Left lung (tissue), 4 donors: ENCODE measurements at regions not wholly inside any gene's neighbourhood (a gene's known extent, or its start where the extent isn't known, plus 50 kb on each side); places are given as distances from the start of the nearest gene placed in this dataset.
"Not testable (repeated sequence)": the region's sequence is repeated elsewhere in the genome, so short reads cannot be mapped to it uniquely, and the experiment has no call there.

Source experiments
- ATAC-seq: fragments of 200-7000 bp; cut with Tn5 transposase; one replicate; pipeline ENCODE4 v1.9.1; 2020; ENCODE audit warnings: moderate library complexity
- DNase-seq, 4 donors: peaks; one replicate each; pipeline ENCODE4 v3.0.0-alpha.2; 2013 to 2020
- H3K27ac ChIP-seq, 2 donors: fragments of 200-600 bp; sonication (generic) in 1 of 2; one replicate each; pipeline versions ENCODE4 v1.5.0 to v1.8.0; 2020 to 2021
- H3K27me3 ChIP-seq, 2 donors: fragments of 200-600 bp; sonication (generic) in 1 of 2; one replicate each; pipeline versions ENCODE4 v1.5.0 to v1.8.0; 2020 to 2021
- H3K36me3 ChIP-seq, 2 donors: fragments of 200-600 bp; sonication (generic) in 1 of 2; one replicate each; pipeline versions ENCODE4 v1.5.0 to v1.8.0; 2020 to 2021
- H3K4me1 ChIP-seq, 2 donors: fragments of 200-600 bp; one replicate each; pipeline ENCODE4 v1.8.0; 2021
- H3K4me3 ChIP-seq, 2 donors: fragments of 200-600 bp; sonication (generic) in 1 of 2; one replicate each; pipeline versions ENCODE4 v1.5.0 to v1.8.0; 2020 to 2021; ENCODE audit warnings: mild to moderate bottlenecking in 1 of 2
- H3K9me3 ChIP-seq, 2 donors: fragments of 200-600 bp; sonication (generic) in 1 of 2; one replicate each; pipeline versions ENCODE4 v1.5.0 to v1.8.0; 2020 to 2021
- intact Hi-C, 2 donors: fragments of 100-400 bp; cut with DNase I; formaldehyde crosslinking; loops; one replicate each; pipeline versions ENCODE4 v1.11.2 to v1.14.2; 2022
- TF ChIP-seq, protein P1 (sequence below), 2 donors: fragments of 200-600 bp; sonication (generic) in 1 of 2; IDR thresholded peaks; one replicate each; pipeline versions ENCODE4 v1.5.0 to v1.8.0; 2021; ENCODE audit warnings: antibody characterized with exemption in 2 of 2
- donor health status: DM: no; HTN: yes; CAD: no.
- donor health status: DM: no; HTN: no; CAD: no.

DNA sequence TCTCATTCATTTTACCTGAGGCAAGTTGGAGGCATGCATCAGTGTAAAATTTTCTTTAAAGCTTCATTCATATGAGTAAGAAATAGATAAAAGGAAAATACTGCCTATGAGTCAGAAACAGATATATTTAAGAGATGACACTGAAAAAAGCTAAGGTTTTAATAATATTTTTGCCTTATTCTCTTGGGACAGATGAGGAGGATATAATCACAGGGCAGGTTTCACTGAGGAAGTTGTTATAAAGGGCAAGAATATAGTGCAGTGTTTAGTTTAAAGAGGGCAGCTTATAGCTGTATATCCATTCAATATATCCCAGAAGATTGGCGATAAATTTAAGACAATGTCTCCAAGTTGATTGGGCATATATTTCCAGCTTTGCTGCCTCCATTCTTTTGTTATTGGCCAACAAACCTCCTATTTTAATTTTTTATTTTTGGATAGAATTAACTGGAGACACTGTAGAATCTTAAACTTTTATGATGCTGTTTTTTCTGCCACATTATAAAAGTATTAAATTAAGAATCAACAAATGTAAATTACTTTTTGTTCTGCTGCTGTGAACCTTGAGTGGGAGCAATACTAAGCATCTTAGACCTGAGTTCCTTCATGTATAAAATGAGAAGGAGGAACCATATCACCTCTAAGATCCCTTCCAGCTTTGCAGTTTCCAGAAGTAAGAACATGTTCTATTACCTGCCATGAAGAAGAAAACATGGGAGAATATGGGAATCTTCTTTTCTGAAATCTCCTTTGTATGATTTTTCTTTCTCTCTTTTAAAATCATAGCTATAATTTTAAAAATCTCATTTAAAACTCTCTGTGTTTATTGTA lies 171.6 kb downstream of the S1PR1 start:
- Histone ChIP-seq H3K36me3 (no peaks in the 10 kb centered on the region), H3K4me1 (no peaks in the 10 kb centered on the region), H3K27me3 (no peaks in the 10 kb centered on the region), H3K9me3 (no peaks in the 10 kb centered on the region), H3K27ac (no peak overlapping the region), H3K4me3 (no peak overlapping the region)
- no peak for ATAC-seq
- intact Hi-C loops = no loop called here
- DNase-seq = no peak
- TF ChIP-seq, protein P1, sequence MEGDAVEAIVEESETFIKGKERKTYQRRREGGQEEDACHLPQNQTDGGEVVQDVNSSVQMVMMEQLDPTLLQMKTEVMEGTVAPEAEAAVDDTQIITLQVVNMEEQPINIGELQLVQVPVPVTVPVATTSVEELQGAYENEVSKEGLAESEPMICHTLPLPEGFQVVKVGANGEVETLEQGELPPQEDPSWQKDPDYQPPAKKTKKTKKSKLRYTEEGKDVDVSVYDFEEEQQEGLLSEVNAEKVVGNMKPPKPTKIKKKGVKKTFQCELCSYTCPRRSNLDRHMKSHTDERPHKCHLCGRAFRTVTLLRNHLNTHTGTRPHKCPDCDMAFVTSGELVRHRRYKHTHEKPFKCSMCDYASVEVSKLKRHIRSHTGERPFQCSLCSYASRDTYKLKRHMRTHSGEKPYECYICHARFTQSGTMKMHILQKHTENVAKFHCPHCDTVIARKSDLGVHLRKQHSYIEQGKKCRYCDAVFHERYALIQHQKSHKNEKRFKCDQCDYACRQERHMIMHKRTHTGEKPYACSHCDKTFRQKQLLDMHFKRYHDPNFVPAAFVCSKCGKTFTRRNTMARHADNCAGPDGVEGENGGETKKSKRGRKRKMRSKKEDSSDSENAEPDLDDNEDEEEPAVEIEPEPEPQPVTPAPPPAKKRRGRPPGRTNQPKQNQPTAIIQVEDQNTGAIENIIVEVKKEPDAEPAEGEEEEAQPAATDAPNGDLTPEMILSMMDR (IDR thresholded peaks at IDR 0.05) = no peak

DNA sequence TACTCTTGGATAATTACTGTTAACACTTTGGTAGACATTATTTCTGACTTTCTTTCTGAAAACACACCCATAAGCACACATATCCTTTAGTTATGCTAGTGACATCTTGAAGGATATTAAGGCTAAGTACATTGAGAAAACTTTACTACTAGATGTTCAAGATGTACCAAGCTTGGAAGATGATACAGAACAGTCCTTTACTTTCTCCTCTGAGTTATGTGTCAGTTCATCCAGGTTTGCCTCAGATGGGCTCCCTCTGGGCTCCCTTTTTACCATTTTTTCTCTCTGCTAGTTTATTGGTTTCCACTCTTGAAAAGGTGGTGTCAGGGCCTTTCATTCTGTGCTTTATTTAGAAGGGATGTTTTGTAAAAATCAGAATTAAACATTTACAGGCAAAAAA lies 172.3 kb downstream of the S1PR1 start:
- DNase-seq (no peak), ATAC-seq (no peak)
- Histone ChIP-seq H3K27me3 (no peaks in the 10 kb centered on the region), H3K4me1 (no peaks in the 10 kb centered on the region), H3K9me3 (no peaks in the 10 kb centered on the region), H3K4me3 (no peak overlapping the region), H3K36me3 (no peaks in the 10 kb centered on the region), H3K27ac (no peak overlapping the region)
- intact Hi-C loops = no loop called here
- TF ChIP-seq, protein P1 (IDR thresholded peaks at IDR 0.05) = no peak

DNA sequence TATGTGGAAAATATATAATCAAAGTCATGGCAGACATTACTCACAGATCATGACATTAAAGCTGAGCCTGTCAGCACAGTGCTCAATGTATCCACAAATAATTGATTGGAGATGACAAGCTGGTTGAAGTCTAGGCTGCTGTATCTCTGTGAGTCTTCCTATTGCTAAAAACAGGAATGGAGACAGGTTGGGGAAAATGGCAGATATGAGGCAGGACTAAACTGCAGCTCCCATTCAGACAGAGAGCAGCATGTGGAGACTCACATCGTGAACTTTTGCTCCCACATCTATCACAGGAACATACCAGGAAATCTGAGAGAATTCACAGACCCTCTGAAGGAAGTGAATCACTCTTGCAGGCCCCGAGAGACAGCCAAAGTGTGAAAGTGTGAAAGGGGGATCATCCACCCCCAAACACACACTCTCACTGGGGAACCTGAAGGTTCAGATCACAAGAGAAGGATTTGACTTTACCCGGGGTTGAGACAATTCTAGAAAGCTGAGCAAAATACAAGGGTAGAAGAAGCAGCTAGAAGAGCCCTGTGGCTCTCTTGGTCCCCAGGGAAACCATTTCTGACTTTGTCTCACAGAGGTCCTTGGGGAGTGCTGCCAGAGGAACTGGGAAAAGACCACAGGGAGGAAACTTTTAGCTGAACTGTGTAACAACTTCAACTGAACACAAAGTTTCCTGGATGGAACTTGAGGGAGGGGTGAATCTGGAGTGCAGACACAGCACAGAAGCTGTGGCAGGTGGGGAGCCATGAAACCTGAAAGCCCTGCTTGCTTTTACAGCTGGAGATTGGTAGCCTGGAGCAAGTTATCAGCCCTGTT lies 173.4 kb downstream of the S1PR1 start:
- no peak for DNase-seq
- H3K27me3 ChIP-seq = no peaks in the 10 kb centered on the region
- H3K4me1 ChIP-seq = no peaks in the 10 kb centered on the region
- no peak overlapping the region for H3K4me3 ChIP-seq
- no peak for ATAC-seq
- no peak overlapping the region for H3K27ac ChIP-seq
- intact Hi-C loops = no loop called here
- TF ChIP-seq, protein P1 (IDR thresholded peaks at IDR 0.05) = no peak
- H3K9me3 ChIP-seq = no peaks in the 10 kb centered on the region
- H3K36me3 ChIP-seq = no peaks in the 10 kb centered on the region

DNA sequence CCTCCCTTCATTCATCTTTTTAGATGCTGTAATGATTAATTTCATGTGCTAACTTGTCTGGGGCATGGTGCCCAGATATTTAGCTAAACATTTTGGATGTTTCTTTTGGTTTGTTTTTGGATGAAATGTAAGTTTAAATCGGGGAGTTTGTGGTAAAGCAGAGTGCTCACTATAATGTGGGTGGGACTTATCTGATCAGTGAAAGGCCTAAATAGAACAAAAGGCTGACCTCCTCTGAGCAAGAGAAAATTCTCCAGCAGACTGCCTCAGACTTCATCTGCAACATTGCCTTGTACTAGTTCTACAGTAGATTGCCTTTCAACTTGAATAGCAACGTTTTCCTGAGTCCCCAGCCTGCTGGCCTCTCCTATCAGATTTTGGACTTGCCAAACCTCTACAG lies 183.6 kb downstream of the S1PR1 start:
- DNase-seq (no peak), ATAC-seq (no peak)
- H3K9me3 ChIP-seq = peaks cover 0 to 5% of the 10 kb centered on the region in 2 donors
- no peak overlapping the region for H3K4me3 ChIP-seq
- TF ChIP-seq, protein P1 (IDR thresholded peaks at IDR 0.05) = no peak
- no peaks in the 10 kb centered on the region for H3K36me3 ChIP-seq
- no peaks in the 10 kb centered on the region for H3K4me1 ChIP-seq
- H3K27ac ChIP-seq = no peak overlapping the region
- intact Hi-C loops = no loop called here
- no peaks in the 10 kb centered on the region for H3K27me3 ChIP-seq

DNA sequence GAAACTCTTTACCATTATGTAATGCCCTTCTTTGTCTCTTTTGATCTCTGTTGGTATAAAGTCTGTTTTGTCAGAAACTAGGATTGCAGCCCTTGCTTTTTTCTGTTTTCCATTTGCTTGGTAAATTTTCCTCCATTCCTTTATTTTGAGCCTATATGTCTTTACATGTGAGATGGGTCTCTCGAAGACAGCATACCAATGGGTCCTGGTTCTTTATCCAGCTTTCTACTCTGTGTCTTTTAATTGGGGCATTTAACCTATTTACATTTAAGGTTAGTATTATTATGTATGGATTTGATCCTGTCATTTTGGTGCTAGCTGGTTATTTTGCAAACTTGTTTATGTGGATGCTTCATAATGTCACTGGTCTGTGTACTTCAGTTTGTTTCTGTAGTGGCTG lies 191.3 kb downstream of the S1PR1 start:
- H3K27ac ChIP-seq, H3K4me3 ChIP-seq, intact Hi-C loops, H3K9me3 ChIP-seq, H3K27me3 ChIP-seq, DNase-seq, ATAC-seq, H3K36me3 ChIP-seq, H3K4me1 ChIP-seq: not testable (repeated sequence)
